GM21367 (cell line): ENCODE measurements at regions not wholly inside any gene's neighbourhood (a gene's known extent, or its start where the extent isn't known, plus 50 kb on each side); places are given as distances from the start of the nearest gene placed in this dataset.
A peak's percentile ranks its signal among the peaks of the same experiment; 100 is the strongest.
"Not testable (repeated sequence)": the region's sequence is repeated elsewhere in the genome, so short reads cannot be mapped to it uniquely, and the experiment has no call there.

Experiments used
- ATAC-seq: cut with Tn5 transposase; IDR thresholded peaks from one replicate; pipeline ENCODE4 v1.9.1; 2021; ENCODE audit not compliant: unreplicated experiment

DNA sequence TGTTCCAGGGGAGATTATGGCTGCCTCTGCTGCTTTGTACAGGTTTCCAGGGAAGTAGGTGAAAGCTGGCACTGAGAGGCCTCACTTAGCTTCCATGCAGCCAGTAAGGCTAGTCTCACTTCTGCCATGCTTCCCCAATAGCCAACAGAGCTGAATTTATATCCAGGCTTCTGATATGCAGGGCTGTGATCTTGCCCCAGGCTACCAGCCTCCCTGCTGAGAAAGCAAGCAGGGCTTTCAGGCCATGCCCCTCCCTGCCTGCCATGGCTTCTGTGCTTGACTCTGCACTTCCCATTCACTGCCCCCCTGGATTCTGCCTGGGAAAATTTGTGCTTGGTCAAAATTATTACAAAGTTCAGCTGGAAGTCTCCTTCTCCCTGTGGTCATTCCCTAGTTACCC is 302.1 kb upstream of the FBXO33 start:
- ATAC-seq, result no peak

DNA sequence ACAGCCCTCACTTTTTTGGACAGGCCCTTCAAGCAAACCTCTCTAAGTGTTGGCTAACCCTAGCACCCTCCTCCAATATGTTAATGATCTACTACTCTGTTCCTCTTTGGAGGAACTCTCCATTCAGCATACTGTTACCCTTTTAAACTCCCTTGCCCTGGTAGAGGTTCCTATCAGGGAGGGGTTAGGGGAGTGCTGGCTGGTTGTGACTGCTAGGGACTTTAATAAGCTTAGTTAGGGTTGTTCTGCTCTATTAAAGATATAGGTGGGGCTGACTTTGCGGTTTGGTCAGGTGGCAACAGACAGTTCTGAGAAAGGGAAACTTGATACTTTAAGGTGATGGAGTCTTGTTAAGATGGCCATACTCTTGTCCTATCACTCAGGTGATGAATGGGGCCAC is 301.5 kb upstream of the FBXO33 start:
- ATAC-seq, result no peak

DNA sequence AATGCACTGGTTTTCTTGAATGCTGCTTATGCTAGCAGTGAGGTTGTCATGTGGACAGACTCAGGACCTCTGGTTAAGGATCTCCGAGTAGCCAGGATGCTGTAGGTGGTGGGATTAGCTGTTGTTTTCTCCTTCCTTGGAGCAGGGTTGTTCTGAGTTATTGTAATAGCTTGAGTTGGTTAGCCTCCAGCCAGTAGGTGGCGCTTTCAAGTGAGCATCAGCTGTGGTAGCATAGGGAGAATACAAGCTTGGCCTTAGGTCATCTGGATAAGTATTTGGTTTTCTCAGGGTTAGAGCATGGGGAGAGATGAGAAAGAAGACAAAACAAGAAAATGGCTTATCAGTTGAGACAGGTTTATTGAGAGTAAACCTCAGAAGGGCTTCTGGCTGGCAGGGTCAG is 299.7 kb upstream of the FBXO33 start:
- peak; percentile 55 for ATAC-seq

DNA sequence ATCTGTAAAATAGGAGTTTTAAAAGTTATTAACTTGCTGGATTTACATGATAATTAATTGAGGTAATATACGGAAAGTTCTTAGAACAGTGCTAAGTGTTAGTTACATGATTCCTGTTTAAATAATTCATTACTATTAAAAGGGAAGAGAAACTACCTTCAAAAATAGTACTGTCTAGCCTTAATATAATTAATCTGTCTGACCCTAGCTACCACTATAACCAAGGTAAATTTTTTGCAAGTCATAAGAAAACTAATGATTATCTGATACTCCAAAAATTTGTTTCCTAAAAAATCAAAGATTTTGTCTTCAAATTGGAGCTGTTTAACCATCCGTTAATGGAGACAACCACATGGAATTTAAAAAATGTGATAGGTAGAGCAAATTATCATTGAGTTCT is 294.3 kb upstream of the FBXO33 start:
- ATAC-seq, result no peak

DNA sequence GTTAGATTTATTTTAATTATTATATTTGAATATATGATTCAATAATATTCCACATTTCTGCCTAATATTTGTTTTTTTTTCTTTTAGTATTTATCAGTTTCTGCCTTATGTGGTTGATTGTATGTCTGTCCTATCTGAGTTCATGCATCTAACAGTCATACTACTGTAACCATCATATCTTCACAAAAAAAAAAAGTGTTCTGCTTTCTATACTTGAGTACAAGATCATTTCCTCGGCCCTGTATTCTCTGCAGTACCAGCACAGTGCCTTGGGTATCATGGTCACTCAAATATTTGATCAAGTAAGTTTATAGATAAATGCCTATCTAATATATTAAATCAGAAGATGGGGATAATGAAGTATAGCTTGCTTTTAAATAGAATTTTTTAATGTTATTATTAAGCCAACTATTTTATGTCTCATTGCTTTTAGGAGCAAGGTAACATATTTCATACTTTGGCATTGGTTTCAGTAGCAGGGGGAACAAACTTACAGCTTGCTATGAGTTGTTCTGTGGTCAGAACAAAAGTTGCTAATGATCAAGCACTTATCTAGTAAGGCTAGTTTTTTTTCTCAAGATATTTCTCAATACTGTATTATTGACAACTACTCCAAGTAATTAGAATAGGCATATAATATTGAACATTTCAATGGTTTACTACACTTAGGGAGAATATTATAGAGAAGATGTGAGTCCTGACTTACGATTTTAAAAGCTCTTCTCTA is 290.5 kb upstream of the FBXO33 start:
- ATAC-seq, result no peak

DNA sequence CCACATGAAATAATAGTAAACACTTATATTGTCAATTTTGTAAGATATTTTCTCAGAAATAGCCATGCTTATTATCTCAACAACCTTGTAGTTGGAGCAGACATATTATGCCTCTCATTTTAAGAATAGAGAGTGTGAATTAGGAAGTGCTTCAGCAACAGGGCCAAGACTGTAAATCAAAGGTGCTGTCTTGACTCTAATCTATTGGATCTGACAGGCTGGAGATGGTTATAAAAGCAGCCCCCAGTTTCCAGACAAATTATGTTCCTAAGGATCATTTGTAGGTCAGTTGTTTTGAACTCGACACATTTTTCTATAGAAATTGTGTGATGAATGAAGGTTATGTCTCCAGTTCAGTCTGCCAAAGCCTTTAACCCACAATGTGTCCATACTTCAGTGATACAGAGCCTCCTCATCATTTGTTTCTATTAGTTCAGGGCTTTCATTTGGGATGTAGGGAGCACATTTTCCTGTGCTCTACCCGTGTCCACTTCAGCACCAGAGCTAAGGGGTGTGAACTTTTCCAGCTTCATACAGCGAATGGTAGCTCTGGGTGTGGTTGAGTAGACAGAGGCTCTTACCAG is 284.8 kb upstream of the FBXO33 start:
- no peak for ATAC-seq

DNA sequence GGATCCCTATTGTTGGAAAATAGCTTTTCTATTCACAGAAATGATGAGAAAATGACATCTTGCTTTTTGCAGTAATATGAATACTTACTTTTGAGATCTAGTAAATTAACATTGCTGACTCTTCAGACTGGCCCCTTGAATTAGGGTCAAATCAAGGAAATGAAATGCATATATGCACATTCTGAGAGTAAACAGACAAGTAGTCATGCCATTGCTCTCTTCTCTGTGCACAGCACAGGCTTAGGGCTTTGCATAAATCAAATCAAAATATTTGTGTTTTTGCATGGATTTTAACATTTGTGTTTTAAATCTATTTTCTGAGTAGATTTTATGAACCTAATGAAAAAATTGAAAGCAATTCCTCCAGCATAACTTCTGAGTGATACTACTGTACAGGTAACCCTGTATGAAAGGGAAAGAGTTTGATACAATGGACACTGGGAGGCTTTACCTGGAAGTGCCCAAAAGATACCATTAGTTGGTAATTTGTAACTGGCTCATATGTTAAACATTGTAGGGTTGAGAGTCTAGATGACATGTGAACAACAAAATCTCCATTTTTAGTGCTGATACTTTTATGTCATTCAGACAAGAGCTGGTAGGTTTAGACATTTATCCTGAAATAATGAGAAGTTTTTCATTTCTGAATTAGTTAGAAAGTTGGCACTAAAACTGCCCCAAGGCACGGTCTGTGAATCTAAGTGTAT is 280.2 kb upstream of the FBXO33 start:
- no peak for ATAC-seq

DNA sequence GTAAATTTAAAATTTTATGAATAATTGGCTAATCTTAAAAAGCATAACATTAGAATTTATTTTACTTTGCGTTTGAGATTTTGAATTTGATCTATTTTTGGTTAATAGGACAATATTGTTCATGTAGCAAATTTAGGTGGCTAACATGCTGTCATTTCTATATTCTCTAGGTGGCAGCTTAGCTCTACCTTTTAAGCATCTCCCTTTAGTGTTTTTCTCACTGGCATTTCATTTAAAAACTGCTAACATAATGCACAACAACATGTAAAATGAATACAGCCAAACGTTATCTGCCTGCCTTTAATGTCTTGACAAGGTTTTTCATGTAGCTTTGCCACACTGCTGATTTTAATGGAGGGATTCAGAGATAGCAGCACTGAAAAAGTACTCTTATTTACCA is 272.4 kb upstream of the FBXO33 start:
- no peak for ATAC-seq

DNA sequence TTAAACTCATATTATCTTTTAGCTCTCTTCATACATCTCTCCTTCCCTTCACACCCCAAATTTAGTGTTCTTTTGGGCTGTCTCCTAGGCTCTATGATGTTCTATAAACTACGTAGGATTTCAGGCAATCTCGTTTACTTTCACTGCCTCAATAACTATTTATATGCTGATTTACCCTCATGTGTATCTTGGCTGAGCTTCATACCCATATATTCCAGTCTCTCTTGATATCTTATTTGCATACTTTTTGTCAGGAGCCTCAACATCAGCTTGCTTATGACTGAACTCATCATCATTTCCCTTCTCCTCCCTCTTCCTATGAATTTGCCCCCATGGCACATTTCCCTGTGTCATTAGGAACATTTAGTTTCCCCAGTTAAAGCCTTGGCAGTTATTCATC is 262.1 kb upstream of the FBXO33 start:
- ATAC-seq, result no peak

DNA sequence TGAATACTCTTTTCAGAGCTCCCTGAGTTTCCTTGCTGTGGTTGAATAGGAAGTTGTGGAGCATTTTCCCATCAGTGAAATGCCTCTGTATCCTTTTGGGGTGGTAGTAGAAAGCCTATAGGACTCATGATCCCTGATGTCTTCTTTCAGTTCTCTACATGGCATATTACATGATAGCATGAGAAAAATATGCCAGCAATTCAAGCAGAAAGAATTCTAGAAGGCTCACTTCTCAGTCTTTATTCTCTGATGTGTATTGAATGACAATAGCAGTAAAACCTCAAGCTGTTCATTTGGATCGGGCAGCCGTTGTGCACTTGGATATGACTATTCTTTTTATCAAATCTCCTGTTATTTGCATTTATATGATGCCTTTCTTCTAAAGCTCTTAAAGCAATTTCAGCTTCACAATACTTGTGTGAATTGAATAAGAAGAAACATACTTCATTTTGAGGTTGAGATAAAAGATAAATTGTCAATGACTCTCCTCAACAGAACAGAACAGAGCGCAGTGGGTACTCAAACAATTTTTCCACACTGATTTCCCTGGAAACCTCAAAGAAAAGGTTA is 251.5 kb upstream of the FBXO33 start:
- no peak for ATAC-seq

DNA sequence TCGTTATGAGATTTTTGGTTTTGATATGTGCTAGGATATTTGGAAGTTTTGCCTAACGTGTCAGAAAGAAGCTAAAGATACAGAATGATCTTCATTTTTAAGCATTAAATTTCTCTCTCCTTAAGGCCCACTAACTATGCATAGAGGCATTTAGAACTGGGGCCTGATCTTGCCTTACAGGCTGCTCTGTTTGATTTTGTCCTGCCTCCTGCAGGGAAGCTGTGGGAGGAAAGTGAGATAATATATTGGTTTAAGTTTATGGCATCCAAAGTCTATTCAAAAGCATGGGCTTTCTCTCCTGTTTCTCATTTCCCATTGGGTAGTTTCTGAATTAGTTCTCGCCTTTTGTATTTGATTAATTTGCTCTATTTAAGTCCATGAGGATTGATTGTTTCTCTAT is 250.3 kb upstream of the FBXO33 start:
- no peak for ATAC-seq

DNA sequence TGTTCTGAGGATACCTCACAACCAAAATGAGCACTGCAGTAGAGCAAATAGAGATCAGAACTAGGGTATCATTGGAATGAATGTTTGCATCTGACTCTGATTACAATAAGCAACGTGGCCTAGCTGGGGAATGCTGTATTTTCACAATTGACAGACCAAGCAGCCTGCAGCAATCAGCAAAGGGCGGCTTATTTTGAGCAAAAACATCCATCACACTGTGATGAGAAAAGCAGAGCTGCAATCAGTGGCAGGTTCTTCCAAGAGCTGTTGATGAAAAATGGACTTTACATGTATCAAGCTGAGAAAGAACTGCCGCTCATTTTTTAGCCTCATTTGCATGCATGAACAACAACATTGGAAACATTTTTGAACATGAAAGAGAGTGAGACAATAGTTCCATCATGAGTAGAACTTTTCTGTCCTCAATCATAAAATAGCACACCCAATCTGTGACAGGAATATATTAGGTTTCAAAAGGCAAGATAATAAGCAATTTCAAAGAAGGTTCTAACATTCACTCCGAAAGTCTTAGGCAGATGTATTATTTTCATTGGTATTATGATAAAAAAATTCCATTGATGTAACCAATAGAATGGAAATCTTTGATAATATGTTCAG is 249.7 kb upstream of the FBXO33 start:
- ATAC-seq, result no peak

DNA sequence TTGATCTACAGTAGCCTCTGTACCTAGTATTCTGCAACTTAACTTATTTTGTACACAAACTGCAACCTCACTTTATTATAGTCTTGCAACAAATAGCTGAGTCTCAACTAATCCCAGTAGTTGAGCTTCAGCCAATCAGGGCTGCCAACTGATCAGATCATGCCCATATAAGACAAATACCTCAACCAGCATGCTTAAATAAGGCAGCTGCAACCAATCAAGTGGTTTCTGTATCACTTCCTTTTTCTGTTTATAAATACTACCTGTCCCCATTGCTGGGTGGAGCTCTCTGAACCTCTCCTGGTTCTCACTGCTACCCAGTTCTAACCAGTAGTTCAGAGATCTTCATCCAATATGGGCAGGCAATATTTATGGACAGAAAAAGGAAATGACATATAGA is 248.5 kb upstream of the FBXO33 start:
- peak; percentile 90 for ATAC-seq

DNA sequence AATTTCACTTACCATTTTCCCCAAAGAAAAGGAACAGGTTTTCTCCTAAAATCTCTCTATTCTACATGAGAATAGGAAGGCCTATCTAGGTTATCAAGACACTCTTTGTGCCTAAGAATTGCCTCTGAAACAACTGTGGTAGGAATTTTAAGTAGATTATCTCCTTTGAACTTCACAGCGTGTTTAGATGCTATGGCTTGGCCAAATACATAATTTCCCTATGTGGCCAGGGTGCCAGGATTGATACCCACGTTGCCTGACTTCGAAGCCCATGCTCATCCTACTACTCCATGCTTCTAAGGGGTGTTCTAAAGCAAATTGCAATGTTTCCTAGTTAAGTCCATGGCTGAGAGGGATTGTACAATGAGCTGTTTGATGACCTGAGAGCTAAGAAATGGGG is 241.5 kb upstream of the FBXO33 start:
- ATAC-seq, result no peak

DNA sequence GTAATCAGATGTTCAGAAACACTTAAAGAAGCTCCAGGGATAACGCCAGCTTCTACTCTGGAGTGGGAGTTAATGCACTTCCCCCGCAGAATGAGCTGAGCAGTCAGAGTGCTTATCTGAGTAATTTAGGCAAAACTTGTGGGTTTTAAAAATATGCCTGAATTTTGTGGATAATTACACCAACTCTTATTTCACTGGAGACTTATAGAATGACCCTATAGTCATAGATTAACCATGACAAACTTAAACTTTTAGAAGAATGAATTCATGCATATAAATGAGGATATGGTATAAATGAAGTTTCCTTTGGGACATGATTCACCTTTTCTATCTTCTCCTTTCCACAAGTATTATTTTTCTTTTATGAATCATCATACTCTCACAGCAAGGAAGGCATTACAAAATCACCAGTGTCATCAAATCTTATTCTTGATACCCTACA is 241.1 kb upstream of the FBXO33 start:
- no peak for ATAC-seq

DNA sequence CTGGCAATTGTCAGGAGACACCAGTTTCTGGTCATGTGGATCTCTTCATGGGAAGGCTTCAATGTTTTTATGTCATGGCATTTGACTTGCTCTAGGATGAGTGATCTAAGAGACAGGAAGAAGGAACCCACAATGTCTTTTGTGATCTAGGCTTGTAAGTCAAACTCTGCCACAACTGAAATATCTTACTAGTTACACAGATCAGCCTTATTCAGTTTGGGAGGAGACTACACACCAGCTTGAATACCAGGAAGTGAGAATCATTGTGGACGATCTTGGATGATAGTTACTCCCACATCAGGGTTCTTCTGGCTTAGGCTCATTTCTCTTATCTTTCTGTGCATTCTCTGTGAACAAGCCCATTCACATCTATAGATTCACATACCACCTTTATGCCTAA is 236.2 kb upstream of the FBXO33 start:
- ATAC-seq, result no peak

DNA sequence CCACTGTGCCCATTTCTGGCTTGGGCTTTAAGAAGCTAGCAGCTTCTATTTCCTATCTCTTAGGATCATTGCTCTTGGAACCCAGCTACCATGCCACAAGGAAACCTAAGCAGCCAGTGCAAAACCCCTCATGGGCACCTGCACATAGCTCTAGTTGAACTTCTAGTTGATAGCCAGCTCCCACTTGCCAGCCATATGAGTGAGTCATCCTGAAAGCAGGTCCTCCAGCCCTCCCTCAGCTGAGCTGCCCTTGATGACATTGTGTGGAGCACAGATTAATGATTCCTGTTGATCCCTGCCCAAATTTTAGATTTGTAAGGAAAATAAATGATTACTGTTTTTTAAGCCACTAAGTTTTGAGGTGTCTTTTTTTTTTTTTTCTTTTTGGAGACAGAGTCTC is 234.2 kb upstream of the FBXO33 start:
- ATAC-seq, result no peak

DNA sequence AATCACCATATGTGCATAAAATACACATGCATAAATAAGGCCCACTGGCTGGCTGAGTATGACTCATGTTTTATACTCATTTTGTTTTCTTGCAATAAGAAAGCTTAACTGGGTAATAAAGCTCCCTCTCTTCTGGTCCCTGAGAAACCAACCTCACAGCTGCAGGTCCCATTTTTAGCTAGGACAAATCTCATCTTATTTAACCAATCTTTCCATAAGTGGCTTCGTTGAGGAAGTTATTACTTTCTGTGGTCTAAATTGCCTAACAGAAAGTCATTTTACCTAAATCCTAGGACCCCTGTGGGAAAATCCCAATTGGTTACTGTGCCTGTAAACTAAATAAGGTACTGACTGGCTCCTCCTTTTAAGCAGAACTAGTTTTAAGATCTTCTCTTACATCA is 232.8 kb upstream of the FBXO33 start:
- ATAC-seq, result no peak

DNA sequence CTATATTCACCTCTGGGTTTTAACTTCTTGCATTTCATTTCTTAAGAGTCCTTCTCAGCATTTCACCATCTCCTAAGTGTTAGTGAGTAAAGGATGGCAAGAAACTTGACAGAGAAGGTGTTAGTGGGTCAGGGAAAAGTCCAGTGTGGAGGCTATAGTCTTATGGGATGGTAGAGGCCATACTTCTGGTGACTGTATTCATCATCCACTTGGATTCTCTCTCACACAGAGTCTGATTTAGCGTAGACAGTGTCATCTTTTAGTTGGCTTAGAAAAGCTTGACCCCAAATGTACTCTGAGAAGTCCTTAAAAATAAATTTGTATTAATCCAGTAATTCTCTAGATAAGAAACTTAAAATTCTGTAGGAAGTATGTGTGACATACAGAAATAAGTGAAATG is 232.4 kb upstream of the FBXO33 start:
- ATAC-seq, result no peak

DNA sequence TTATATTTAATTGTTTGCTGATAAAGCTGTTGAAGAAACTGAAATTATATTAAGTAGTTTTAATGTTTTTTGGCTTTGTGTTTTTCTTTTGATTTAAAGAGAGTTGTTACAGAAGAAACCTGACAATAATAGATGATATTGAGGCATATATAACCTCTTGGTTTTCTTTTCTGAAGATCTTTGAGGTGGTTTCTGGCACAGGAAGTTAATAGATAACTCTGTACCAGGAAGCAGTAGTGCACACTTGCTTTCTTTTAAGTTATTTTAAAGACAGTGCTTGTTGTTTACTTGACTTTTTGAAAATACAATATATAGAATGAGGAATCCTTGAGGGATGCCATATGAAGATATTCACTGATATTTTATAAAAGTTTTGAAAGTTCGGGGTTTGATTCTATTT is 209.0 kb upstream of the FBXO33 start:
- peak; percentile 47 for ATAC-seq

DNA sequence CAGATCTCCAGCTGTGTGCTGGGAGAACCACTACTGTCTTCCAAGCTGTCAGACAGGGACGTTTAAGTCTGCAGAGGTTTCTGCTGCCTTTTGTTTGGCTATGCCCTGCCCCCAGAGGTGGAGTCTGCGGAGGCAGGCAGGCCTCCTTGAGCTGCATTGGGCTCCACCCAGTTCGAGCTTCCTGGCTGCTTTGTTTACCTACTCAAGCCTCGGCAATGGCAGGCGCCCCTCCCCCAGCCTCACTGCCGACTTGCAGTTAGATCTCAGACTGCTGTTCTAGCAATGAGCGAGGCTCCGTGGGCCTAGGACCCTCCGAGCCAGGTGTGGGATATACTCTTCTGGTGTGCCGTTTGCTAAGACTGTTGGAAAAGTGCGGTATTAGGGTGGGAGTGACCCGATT is 206.8 kb upstream of the FBXO33 start:
- not testable (repeated sequence) for ATAC-seq

DNA sequence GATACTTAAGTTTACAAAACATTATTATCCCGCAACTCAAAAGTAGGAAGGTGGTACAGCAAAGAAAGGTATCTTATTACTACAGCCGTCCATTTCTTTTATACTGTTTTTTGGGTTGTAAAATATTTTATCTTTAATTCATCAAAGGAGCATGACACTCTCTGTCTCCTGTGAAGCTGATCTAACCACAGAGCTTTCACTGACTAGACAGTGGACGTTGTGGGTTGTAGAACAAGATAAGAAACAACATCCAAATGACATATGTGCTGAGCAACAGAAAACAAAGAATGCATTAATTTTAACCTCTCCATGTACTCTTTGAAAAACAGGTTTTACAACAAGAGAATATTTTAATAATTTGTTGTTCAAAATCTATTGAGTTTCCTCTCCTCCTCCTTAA is 195.9 kb upstream of the FBXO33 start:
- ATAC-seq, result no peak
